ENCODE measurements at regions not wholly inside any gene's neighbourhood (a gene's known extent, or its start where the extent isn't known, plus 50 kb on each side); places are given as distances from the start of the nearest gene placed in this dataset.

GRCh38 chr11:24132471-24132870 is 364.4 kb upstream of the LUZP2 start:
- H3K27me3 ChIP-seq (ENCODE audit: control insufficient read depth in 3 of 3, insufficient read depth in 3 of 3, low read length in 2 of 3), result no peaks in the 10 kb centered on the region
- 65 to 81% methylated on average over 1 of the region's 1 CpG for WGBS, 2 donors
- no peak for ATAC-seq (ENCODE audit: insufficient read depth, low FRiP score)

GRCh38 chr11:24134879-24135589 is 361.8 kb upstream of the LUZP2 start:
- H3K4me1 ChIP-seq (ENCODE audit: control insufficient read depth in 5 of 5, insufficient read depth in 5 of 5, low read length in 5 of 5), result no peaks in the 10 kb centered on the region
- ATAC-seq (ENCODE audit: insufficient read depth, low FRiP score), result no peak
- no peaks in the 10 kb centered on the region for H3K27me3 ChIP-seq (ENCODE audit: control insufficient read depth in 3 of 3, insufficient read depth in 3 of 3, low read length in 2 of 3)
- H3K4me3 ChIP-seq, result no peak overlapping the region
- no peak overlapping the region for H3K9ac ChIP-seq (ENCODE audit: insufficient read depth in 1 of 2, low read length in 2 of 2)
- no peak overlapping the region for H3K27ac ChIP-seq (ENCODE audit: low read depth in 1 of 2, low read length in 1 of 2)
- no peaks in the 10 kb centered on the region for H3K9me3 ChIP-seq (ENCODE audit: control insufficient read depth in 4 of 4, insufficient read depth in 3 of 4, low read length in 3 of 4)
- no peak for TF ChIP-seq CTCF (IDR thresholded peaks at IDR 0.05; ENCODE audit: control extremely low read depth, extremely low read depth)
- H3K36me3 ChIP-seq (ENCODE audit: control insufficient read depth in 4 of 4, insufficient read depth in 4 of 4, low read length in 4 of 4), result no peaks in the 10 kb centered on the region
- DNase-seq, result peak in 1 of 3 donors; percentile 18

More at GRCh38 chr11:24132471-24132870, 364.4 kb upstream of the LUZP2 start:
- H3K4me3 ChIP-seq, result no peak overlapping the region
- H3K27ac ChIP-seq (ENCODE audit: low read depth in 1 of 2, low read length in 1 of 2), result no peak overlapping the region
- TF ChIP-seq CTCF (IDR thresholded peaks at IDR 0.05; ENCODE audit: control extremely low read depth, extremely low read depth), result no peak
- H3K4me1 ChIP-seq (ENCODE audit: control insufficient read depth in 5 of 5, insufficient read depth in 5 of 5, low read length in 5 of 5), result no peaks in the 10 kb centered on the region
- peak in 1 of 3 donors; percentile 14 for DNase-seq
- H3K36me3 ChIP-seq (ENCODE audit: control insufficient read depth in 4 of 4, insufficient read depth in 4 of 4, low read length in 4 of 4), result no peaks in the 10 kb centered on the region
- H3K9me3 ChIP-seq (ENCODE audit: control insufficient read depth in 4 of 4, insufficient read depth in 3 of 4, low read length in 3 of 4), result no peaks in the 10 kb centered on the region
- no peak overlapping the region for H3K9ac ChIP-seq (ENCODE audit: insufficient read depth in 1 of 2, low read length in 2 of 2)

DNA sequence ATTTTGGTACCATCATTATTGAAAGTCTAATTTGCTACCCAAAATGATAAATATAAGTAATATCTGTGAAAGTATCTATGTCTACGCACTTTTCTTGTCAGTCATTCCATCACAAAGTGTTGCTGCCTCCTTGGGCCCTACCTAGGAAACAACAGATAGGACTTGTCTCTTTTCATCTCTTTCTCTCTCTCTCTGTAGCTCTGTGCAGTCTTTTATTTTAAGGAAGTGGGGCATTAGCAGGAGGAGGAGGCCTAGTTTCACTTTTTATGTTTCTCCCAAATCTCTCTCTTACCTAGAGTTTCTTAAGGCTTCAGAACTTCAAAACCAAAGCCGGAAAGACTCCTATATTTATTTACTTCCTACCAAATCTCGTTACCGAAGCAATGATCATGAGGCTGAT is 354.8 kb upstream of the LUZP2 start:
- no peak overlapping the region for H3K27ac ChIP-seq (ENCODE audit: low read depth in 1 of 2, low read length in 1 of 2)
- ATAC-seq (ENCODE audit: insufficient read depth, low FRiP score), result no peak
- no peaks in the 10 kb centered on the region for H3K9me3 ChIP-seq (ENCODE audit: control insufficient read depth in 4 of 4, insufficient read depth in 3 of 4, low read length in 3 of 4)
- WGBS, 2 donors, result 75 to 83% methylated on average over 4 of the region's 4 CpGs
- no peaks in the 10 kb centered on the region for H3K36me3 ChIP-seq (ENCODE audit: control insufficient read depth in 4 of 4, insufficient read depth in 4 of 4, low read length in 4 of 4)
- H3K27me3 ChIP-seq (ENCODE audit: control insufficient read depth in 3 of 3, insufficient read depth in 3 of 3, low read length in 2 of 3), result no peaks in the 10 kb centered on the region
- TF ChIP-seq CTCF (IDR thresholded peaks at IDR 0.05; ENCODE audit: control extremely low read depth, extremely low read depth), result no peak
- no peak for DNase-seq
- H3K9ac ChIP-seq (ENCODE audit: insufficient read depth in 1 of 2, low read length in 2 of 2), result no peak overlapping the region
- H3K4me1 ChIP-seq (ENCODE audit: control insufficient read depth in 5 of 5, insufficient read depth in 5 of 5, low read length in 5 of 5), result no peaks in the 10 kb centered on the region
- H3K4me3 ChIP-seq, result no peak overlapping the region

- Histone ChIP-seq H3K9me3 (ENCODE audit: control insufficient read depth in 4 of 4, insufficient read depth in 3 of 4, low read length in 3 of 4) (peaks cover 0 to 3% (median 0%) of the 10 kb centered on the region in 4 donors), H3K36me3 (ENCODE audit: control insufficient read depth in 4 of 4, insufficient read depth in 4 of 4, low read length in 4 of 4) (no peaks in the 10 kb centered on the region), H3K4me1 (ENCODE audit: control insufficient read depth in 5 of 5, insufficient read depth in 5 of 5, low read length in 5 of 5) (no peaks in the 10 kb centered on the region), H3K9ac (ENCODE audit: insufficient read depth in 1 of 2, low read length in 2 of 2) (no peak overlapping the region), H3K4me3 (no peak overlapping the region), H3K27me3 (ENCODE audit: control insufficient read depth in 3 of 3, insufficient read depth in 3 of 3, low read length in 2 of 3) (no peaks in the 10 kb centered on the region), H3K27ac (ENCODE audit: low read depth in 1 of 2, low read length in 1 of 2) (no peak overlapping the region)
- no peak for DNase-seq
- 63 to 66% methylated on average over 5 of the region's 5 CpGs for WGBS, 2 donors
- no peak for TF ChIP-seq CTCF (IDR thresholded peaks at IDR 0.05; ENCODE audit: control extremely low read depth, extremely low read depth)
- no peak for ATAC-seq (ENCODE audit: insufficient read depth, low FRiP score)
These were observed 351.4 kb upstream of the LUZP2 start for GRCh38 chr11:24145411-24145810.

Data from lung (tissue), 11 donors.